Endothelial cell (in vitro differentiated cells): ENCODE measurements at regions not wholly inside any gene's neighbourhood (a gene's known extent, or its start where the extent isn't known, plus 50 kb on each side); places are given as distances from the start of the nearest gene placed in this dataset.

Source experiments
- DNase-seq: peaks from one replicate; pipeline ENCODE4 v3.0.0; 2021; ENCODE audit warnings: low spot score
- H3K27ac Mint-ChIP-seq: one replicate; pipeline ENCODE4 v1.8.0; 2021; ENCODE audit warnings: mixed read lengths, inconsistent platforms; ENCODE audit not compliant: unreplicated experiment
- H3K27me3 Mint-ChIP-seq: one replicate; pipeline ENCODE4 v1.8.0; 2021; ENCODE audit warnings: mild to moderate bottlenecking, moderate library complexity, mixed read lengths, inconsistent platforms; ENCODE audit not compliant: unreplicated experiment
- H3K36me3 Mint-ChIP-seq: one replicate; pipeline ENCODE4 v1.8.0; 2021; ENCODE audit warnings: mild to moderate bottlenecking, low read depth, mixed read lengths, inconsistent platforms; ENCODE audit not compliant: unreplicated experiment
- H3K4me1 Mint-ChIP-seq: one replicate; pipeline ENCODE4 v1.8.0; 2021; ENCODE audit warnings: mild to moderate bottlenecking, mixed read lengths, inconsistent platforms; ENCODE audit not compliant: unreplicated experiment
- H3K4me3 Mint-ChIP-seq: one replicate; pipeline ENCODE4 v1.8.0; 2021; ENCODE audit warnings: mild to moderate bottlenecking, mixed read lengths, inconsistent platforms; ENCODE audit not compliant: unreplicated experiment
- H3K9me3 Mint-ChIP-seq: one replicate; pipeline ENCODE4 v1.8.0; 2021; ENCODE audit warnings: mixed read lengths, inconsistent platforms; ENCODE audit not compliant: unreplicated experiment
- CTCF ChIP-seq: fragments of 200-600 bp; sonication (generic); IDR thresholded peaks from one replicate; pipeline ENCODE4 v1.5.0; 2021; ENCODE audit warnings: antibody characterized with exemption; ENCODE audit not compliant: unreplicated experiment

- Mint-ChIP-seq H3K9me3 (no peaks in the 10 kb centered on the region), H3K27me3 (peaks cover 1% of the 10 kb centered on the region), H3K4me3 (no peak overlapping the region), H3K36me3 (no peaks in the 10 kb centered on the region), H3K27ac (no peak overlapping the region), H3K4me1 (no peaks in the 10 kb centered on the region)
- TF ChIP-seq CTCF, result no peak
- DNase-seq, result no peak
Measured at GRCh38 chr4:10344824-10345223, 112.4 kb downstream of the ZNF518B start.

DNA sequence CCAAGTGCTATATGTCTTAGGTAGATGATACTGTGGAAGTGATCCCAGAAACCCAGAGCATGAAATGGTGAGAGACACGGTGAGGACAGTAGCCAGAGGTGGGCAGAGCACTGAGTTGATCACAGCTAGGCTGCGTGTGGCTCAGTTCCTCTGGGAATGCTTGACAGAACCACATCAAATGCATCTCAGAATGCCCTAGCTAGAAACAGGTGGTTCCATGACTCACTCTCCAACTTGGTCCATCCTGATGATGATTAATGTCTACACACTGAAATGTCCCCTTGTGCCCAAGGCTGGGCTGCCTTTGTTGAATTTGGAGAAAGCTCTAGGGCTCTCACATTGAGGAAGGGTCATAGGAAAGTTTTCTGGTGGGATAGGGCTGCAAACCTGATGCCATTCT lies 113.6 kb downstream of the ZNF518B start:
- peaks cover 1% of the 10 kb centered on the region for H3K27me3 Mint-ChIP-seq
- no peak overlapping the region for H3K27ac Mint-ChIP-seq
- H3K36me3 Mint-ChIP-seq, result no peaks in the 10 kb centered on the region
- H3K4me3 Mint-ChIP-seq, result no peak overlapping the region
- no peak for DNase-seq
- TF ChIP-seq CTCF, result no peak
- H3K9me3 Mint-ChIP-seq, result no peaks in the 10 kb centered on the region
- H3K4me1 Mint-ChIP-seq, result no peaks in the 10 kb centered on the region

GRCh38 chr4:10342866-10343265 lies 114.4 kb downstream of the ZNF518B start:
- DNase-seq, result no peak
- TF ChIP-seq CTCF, result no peak
- no peaks in the 10 kb centered on the region for H3K36me3 Mint-ChIP-seq

DNA sequence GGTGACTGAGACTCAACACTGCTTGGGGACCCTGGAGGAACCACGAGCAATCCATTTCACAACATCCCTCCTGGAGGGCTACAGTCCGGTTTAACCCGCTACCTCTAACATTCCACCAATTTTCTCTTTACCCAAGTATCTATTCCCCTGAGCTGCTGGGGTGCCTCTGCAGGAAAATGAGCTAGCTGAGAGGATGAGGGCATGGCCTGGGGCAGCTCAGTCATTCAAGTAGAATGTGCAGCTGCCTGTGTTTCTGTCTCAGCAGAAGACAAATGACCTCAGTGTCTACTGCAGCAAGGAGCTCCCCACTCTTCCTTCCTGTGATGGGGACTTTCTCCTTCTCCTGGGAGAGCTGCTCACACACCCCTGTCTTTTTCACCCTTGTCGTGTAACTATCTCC lies 120.8 kb downstream of the ZNF518B start:
- Mint-ChIP-seq H3K4me3 (no peak overlapping the region), H3K36me3 (no peaks in the 10 kb centered on the region), H3K27me3 (no peaks in the 10 kb centered on the region)

More at GRCh38 chr4:10342866-10343265, 114.4 kb downstream of the ZNF518B start:
- no peak overlapping the region for H3K4me3 Mint-ChIP-seq
- H3K27me3 Mint-ChIP-seq, result peaks cover 1% of the 10 kb centered on the region
- no peak overlapping the region for H3K27ac Mint-ChIP-seq
- no peaks in the 10 kb centered on the region for H3K4me1 Mint-ChIP-seq
- no peaks in the 10 kb centered on the region for H3K9me3 Mint-ChIP-seq

GRCh38 chr4:10335050-10335449 lies 122.2 kb downstream of the ZNF518B start:
- TF ChIP-seq CTCF, result no peak
- Mint-ChIP-seq H3K4me3 (no peak overlapping the region), H3K4me1 (peaks cover 3% of the 10 kb centered on the region), H3K27ac (no peak overlapping the region), H3K36me3 (no peaks in the 10 kb centered on the region), H3K27me3 (no peaks in the 10 kb centered on the region), H3K9me3 (no peaks in the 10 kb centered on the region)
- DNase-seq, result no peak

More for the DNA sequence above, 120.8 kb downstream of the ZNF518B start:
- Mint-ChIP-seq H3K4me1 (peaks cover 3% of the 10 kb centered on the region), H3K9me3 (no peaks in the 10 kb centered on the region), H3K27ac (no peak overlapping the region)
- no peak for DNase-seq
- TF ChIP-seq CTCF, result no peak
